HEK293T (cell line): ENCODE measurements at regions not wholly inside any gene's neighbourhood (a gene's known extent, or its start where the extent isn't known, plus 50 kb on each side); places are given as distances from the start of the nearest gene placed in this dataset.

Source experiments
- CTCF ChIA-PET: fragments of 350-600 bp; formaldehyde crosslinking; extraction: SDS; loops from one replicate; lab custom pipeline; 2021; ENCODE audit warnings: antibody characterized with exemption, inconsistent platforms; lab: Yijun Ruan, JAX
- POLR2A ChIA-PET: fragments of 350-600 bp; formaldehyde crosslinking; extraction: SDS; loops from one replicate; lab custom pipeline; 2020; ENCODE audit warnings: antibody characterized with exemption, inconsistent platforms; lab: Yijun Ruan, JAX
- DNase-seq: peaks from one replicate; pipeline ENCODE4 v3.0.0; 2012; ENCODE audit warnings: mixed read lengths; ENCODE audit errors: extremely low spot score
- ARNT ChIP-seq: fragments of 450-650 bp; IDR thresholded peaks from 2 replicates; pipeline ENCODE4 v1.6.1; 2017; ENCODE audit warnings: mild to moderate bottlenecking
- BHLHE40 ChIP-seq: fragments of 450-650 bp; IDR thresholded peaks from 2 replicates; pipeline ENCODE4 v1.6.1; 2016; ENCODE audit warnings: mild to moderate bottlenecking, moderate library complexity, borderline replicate concordance
- CTBP1 ChIP-seq: fragments of 450-650 bp; IDR thresholded peaks from 2 replicates; pipeline ENCODE4 v1.6.1; 2016; ENCODE audit warnings: borderline replicate concordance
- ELF4 ChIP-seq: fragments of 450-650 bp; IDR thresholded peaks from 2 replicates; pipeline ENCODE4 v1.6.1; 2017; ENCODE audit warnings: antibody characterized with exemption
- FOXA1 ChIP-seq: fragments of 450-650 bp; IDR thresholded peaks from 2 replicates; pipeline ENCODE4 v1.6.1; 2016; ENCODE audit warnings: mild to moderate bottlenecking
- FOXK2 ChIP-seq: fragments of 450-650 bp; IDR thresholded peaks from 2 replicates; pipeline ENCODE4 v1.6.1; 2016; ENCODE audit warnings: mild to moderate bottlenecking
- FOXM1 ChIP-seq: fragments of 450-650 bp; IDR thresholded peaks from 2 replicates; pipeline ENCODE4 v1.6.1; 2017; ENCODE audit warnings: mild to moderate bottlenecking, borderline replicate concordance
- HDGF ChIP-seq: fragments of 450-650 bp; IDR thresholded peaks from 2 replicates; pipeline ENCODE4 v1.6.1; 2017; ENCODE audit warnings: antibody characterized with exemption, borderline replicate concordance
- L3MBTL2 ChIP-seq: fragments of 450-650 bp; conservative IDR thresholded peaks from 2 replicates; pipeline ENCODE4 v1.6.1; 2016; ENCODE audit warnings: mild to moderate bottlenecking
- LEF1 ChIP-seq: fragments of 450-650 bp; IDR thresholded peaks from 2 replicates; pipeline ENCODE4 v1.6.1; 2017; ENCODE audit warnings: mild to moderate bottlenecking, borderline replicate concordance
- NFRKB ChIP-seq: fragments of 450-650 bp; IDR thresholded peaks from 2 replicates; pipeline ENCODE4 v1.6.1; 2016; ENCODE audit warnings: mild to moderate bottlenecking, moderate library complexity
- PKNOX1 ChIP-seq: fragments of 450-650 bp; IDR thresholded peaks from 2 replicates; pipeline ENCODE4 v1.6.1; 2016
- SP1 ChIP-seq: fragments of 450-650 bp; IDR thresholded peaks from 2 replicates; pipeline ENCODE4 v1.6.1; 2017
- SUZ12 ChIP-seq: fragments of 450-650 bp; IDR thresholded peaks from 2 replicates; pipeline ENCODE4 v1.6.1; 2016; ENCODE audit warnings: mild to moderate bottlenecking
- TARDBP ChIP-seq: fragments of 450-650 bp; IDR thresholded peaks from 2 replicates; pipeline ENCODE4 v1.6.1; 2016
- ZNF384 ChIP-seq: fragments of 450-650 bp; IDR thresholded peaks from 2 replicates; pipeline ENCODE4 v1.6.1; 2016

GRCh38 chr3:76222201-76222600 is 436.9 kb upstream of the ZNF717 start:
- TF ChIP-seq ZNF384: no peak
- TF ChIP-seq NFRKB: no peak
- TF ChIP-seq TARDBP: no peak
- TF ChIP-seq FOXM1: no peak
- no peak for TF ChIP-seq PKNOX1
- no peak for TF ChIP-seq SUZ12
- TF ChIP-seq ARNT: no peak
- TF ChIP-seq ELF4: no peak
- TF ChIP-seq SP1: no peak
- TF ChIP-seq L3MBTL2: no peak
- no peak for TF ChIP-seq LEF1
- TF ChIP-seq FOXA1: no peak
- no peak for TF ChIP-seq HDGF
- TF ChIP-seq FOXK2: no peak
- no peak for TF ChIP-seq BHLHE40
- no peak for TF ChIP-seq CTBP1
- POLR2A ChIA-PET: no interaction called here
- DNase-seq: no peak
- CTCF ChIA-PET: no interaction called here

- ChIA-PET POLR2A (no interaction called here), CTCF (no interaction called here)
- DNase-seq: no peak
- TF ChIP-seq ELF4: no peak
- no peak for TF ChIP-seq LEF1
- no peak for TF ChIP-seq BHLHE40
- no peak for TF ChIP-seq ZNF384
Observed at GRCh38 chr3:76231258-76231657, 445.9 kb upstream of the ZNF717 start.

DNA sequence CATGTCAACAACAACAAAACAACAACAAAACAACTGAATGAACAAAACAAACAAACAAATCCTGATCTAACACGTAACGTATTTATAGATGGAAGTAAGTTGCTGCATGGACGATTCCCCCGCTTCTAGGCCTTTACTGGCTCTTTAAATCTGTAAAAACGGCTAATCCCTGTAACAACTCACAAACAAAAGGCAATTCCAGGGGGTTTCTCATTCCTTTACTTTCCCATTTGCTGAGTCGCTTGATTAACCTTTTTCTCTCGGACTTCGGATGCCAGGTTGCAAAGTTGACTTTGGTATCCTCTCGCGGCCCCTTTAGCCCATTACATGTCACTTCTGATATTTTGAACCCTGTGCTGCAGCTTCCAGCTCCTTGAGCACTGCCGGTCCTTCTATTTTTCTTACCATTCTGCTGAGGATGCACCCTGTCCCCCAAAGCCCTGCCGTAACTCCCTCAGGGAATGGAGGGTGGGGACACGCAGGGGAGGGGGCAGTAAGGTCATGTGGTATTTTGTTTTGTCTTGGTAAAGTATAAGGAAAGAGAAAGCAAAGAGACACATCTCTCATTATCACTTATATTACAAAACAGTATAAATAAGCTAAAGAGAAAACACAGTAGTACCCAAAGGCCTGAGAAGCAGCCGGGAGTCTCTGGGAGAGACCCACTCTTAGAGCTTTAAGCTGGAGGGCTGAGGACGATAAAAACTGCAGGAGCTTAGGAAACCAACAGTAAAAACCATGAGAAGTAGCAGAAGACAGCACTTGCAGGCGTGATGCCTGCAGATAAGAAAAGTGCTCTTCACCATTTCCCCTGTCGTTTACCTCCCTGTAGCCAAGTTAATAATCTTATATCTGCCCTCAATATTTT is 457.8 kb upstream of the ZNF717 start:
- DNase-seq: no peak
- ChIA-PET POLR2A (interaction anchor here (0.6 kb wide), 1 partner anchor 847 kb away, joined by 3 read pairs; no protein-coding TSS in a partner anchor), CTCF (no interaction called here)
- TF ChIP-seq SUZ12 (no peak), SP1 (no peak), FOXM1 (no peak), BHLHE40 (no peak), NFRKB (no peak), LEF1 (no peak), ZNF384 (no peak), TARDBP (no peak), HDGF (no peak), FOXK2 (no peak), FOXA1 (no peak)

DNA sequence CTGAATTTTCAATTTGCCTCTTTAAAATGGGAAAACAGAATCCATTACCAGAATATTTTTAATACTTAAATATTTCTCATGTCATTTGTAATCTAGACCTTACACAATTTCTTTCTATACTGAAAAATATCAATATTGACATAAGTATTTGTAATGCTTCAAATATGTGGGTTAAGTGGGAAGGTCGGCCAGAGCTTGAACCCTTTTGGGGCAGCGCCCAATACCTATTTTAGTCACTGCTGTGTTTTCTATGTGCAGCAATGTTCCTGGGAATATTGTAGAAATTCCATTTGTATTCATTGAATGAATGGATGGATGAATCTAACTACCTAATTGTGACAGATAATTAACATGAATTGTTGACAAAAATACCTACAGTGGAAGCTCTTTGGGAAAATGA is 459.7 kb upstream of the ZNF717 start:
- CTCF ChIA-PET: no interaction called here
- no peak for TF ChIP-seq BHLHE40
- TF ChIP-seq SP1: no peak
- TF ChIP-seq FOXM1: no peak
- TF ChIP-seq HDGF: no peak
- no peak for TF ChIP-seq CTBP1
- no peak for TF ChIP-seq FOXA1
- no peak for TF ChIP-seq NFRKB
- TF ChIP-seq FOXK2: no peak
- TF ChIP-seq LEF1: no peak
- no peak for TF ChIP-seq L3MBTL2
- no peak for TF ChIP-seq ARNT
- TF ChIP-seq TARDBP: no peak
- no peak for TF ChIP-seq ELF4
- TF ChIP-seq SUZ12: no peak
- no peak for TF ChIP-seq ZNF384
- no peak for TF ChIP-seq PKNOX1
- no peak for DNase-seq
- POLR2A ChIA-PET: no interaction called here

DNA sequence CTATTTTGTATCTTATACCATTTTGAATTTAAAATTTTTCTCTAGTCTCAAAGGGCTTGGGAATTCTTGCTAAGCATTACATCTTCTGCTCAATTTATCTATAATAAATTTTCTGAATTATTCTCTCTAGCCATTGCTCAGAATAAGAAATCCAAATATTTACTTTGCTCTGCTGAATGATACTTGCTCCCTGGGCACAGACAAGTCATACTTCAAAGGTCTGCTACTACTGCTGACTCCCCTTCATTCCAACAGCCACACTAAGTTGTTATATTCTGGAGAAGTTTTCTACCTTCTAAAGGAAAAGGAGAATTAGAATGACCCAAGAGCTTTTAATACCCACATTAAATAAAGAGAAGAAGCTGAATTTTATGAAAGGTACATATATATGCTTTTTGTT is 460.3 kb upstream of the ZNF717 start:
- TF ChIP-seq NFRKB (no peak), FOXM1 (no peak), SUZ12 (no peak), BHLHE40 (no peak), LEF1 (no peak), ARNT (no peak), FOXK2 (no peak), ELF4 (no peak)
- ChIA-PET CTCF (no interaction called here), POLR2A (no interaction called here)
- DNase-seq: no peak

GRCh38 chr3:76264496-76264895 is 479.1 kb upstream of the ZNF717 start:
- no peak for TF ChIP-seq HDGF
- TF ChIP-seq ELF4: no peak
- no peak for TF ChIP-seq FOXA1
- TF ChIP-seq FOXM1: no peak
- no peak for TF ChIP-seq SUZ12
- TF ChIP-seq ZNF384: no peak
- TF ChIP-seq FOXK2: no peak
- no peak for TF ChIP-seq SP1
- TF ChIP-seq ARNT: no peak
- TF ChIP-seq BHLHE40: no peak
- no peak for TF ChIP-seq LEF1
- no peak for TF ChIP-seq NFRKB
- TF ChIP-seq CTBP1: no peak
- no peak for TF ChIP-seq PKNOX1
- CTCF ChIA-PET: no interaction called here
- no peak for DNase-seq
- POLR2A ChIA-PET: no interaction called here
